D721Med (cell line): ENCODE measurements at regions not wholly inside any gene's neighbourhood (a gene's known extent, or its start where the extent isn't known, plus 50 kb on each side); places are given as distances from the start of the nearest gene placed in this dataset.

Source experiments
- DNase-seq: peaks from one replicate; pipeline ENCODE4 v3.0.0; 2011; ENCODE audit warnings: low spot score; ENCODE audit not compliant: insufficient read length
- FAIRE-seq: peaks from 2 replicates; lab custom pipeline; 2011; peaks lifted over from hg19 to GRCh38; lab: Jason Lieb, UNC
- TF ChIP-seq, protein P1 (sequence below): IDR thresholded peaks from 2 replicates; pipeline ENCODE4 v1.5.1; 2012; ENCODE audit warnings: mild to moderate bottlenecking, control low read depth; ENCODE audit not compliant: insufficient read depth; ENCODE audit errors: missing control alignments

DNA sequence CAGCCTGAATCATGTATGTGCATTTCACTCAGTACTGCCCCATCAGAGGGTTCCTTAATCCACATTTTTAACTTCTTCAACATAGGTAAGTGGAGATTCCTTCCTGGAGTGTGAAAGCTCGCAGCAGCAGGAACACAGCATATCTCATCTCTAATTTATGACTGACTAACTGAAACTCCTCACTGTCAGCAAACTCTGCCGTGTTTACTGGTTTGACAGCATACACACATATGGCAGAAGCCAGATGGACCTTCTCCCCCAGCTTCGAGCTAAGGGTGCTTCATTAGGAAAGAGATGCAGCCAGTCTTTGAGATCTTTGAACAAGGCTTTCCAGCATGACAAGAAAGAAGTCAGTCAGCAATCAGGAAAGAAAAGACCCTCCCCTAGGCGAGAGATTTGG is 200.3 kb upstream of the ACVR2A start:
- no peak for DNase-seq
- TF ChIP-seq, protein P1, sequence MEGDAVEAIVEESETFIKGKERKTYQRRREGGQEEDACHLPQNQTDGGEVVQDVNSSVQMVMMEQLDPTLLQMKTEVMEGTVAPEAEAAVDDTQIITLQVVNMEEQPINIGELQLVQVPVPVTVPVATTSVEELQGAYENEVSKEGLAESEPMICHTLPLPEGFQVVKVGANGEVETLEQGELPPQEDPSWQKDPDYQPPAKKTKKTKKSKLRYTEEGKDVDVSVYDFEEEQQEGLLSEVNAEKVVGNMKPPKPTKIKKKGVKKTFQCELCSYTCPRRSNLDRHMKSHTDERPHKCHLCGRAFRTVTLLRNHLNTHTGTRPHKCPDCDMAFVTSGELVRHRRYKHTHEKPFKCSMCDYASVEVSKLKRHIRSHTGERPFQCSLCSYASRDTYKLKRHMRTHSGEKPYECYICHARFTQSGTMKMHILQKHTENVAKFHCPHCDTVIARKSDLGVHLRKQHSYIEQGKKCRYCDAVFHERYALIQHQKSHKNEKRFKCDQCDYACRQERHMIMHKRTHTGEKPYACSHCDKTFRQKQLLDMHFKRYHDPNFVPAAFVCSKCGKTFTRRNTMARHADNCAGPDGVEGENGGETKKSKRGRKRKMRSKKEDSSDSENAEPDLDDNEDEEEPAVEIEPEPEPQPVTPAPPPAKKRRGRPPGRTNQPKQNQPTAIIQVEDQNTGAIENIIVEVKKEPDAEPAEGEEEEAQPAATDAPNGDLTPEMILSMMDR = no peak
- peak; percentile 84 for FAIRE-seq

DNA sequence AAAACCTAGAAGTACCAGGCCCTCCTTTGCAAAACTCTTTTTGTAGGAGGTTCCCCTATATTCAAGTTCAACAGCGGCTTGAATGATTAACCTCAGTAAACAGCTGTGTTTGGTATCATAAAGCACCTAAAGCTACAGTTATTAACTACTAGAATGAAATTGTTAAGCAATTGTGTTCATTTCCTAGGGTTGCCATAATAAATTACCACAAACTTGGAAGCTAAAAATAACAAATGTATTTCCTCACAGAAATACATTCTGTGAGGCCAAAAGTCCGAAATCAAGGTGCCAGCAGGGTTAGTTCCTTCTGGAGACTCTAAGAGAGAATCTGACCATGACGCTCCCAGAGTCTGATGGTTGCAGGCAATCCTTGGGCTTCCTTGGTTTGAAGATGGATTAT is 202.1 kb upstream of the ACVR2A start:
- TF ChIP-seq, protein P1 = no peak
- no peak for DNase-seq
- no peak for FAIRE-seq

DNA sequence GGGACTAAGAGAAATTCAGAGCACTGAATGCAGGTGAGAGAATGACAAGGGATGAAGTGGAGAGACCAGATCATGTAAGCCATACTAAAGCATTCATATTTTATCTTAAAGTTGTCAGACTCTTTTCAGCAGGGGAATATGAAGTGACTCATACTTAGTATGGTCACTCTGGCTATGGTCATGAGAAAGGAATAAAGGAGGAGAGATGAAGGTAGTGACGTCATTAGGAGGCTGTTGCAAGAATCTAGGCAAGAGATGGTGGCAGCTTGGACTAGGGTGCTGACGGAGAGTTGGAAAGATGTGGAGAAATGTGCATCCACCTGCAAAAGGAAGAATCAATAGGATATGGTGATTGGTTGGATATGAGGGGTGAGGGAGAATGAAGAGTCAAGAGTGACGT is 203.2 kb upstream of the ACVR2A start:
- no peak for FAIRE-seq
- TF ChIP-seq, protein P1 = no peak
- no peak for DNase-seq

DNA sequence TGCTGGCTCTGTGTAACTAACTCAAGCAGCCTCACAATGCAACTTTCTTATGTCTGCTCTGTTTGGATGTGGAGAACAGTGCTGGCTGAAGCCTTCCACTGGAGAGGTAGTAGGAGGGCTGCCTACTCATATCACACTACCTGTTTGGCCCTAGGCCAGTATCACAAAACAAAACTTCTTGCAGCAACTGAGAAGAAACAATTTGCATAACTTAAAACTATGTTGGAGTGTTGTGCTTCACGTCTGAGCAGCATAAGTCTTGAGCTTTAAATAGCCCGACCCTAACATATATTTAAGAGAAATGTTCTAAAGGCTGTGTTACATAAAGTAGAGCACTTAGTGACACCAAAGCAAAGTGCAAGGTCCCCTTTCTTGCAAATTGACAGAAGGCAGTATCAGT is 204.9 kb upstream of the ACVR2A start:
- no peak for FAIRE-seq
- TF ChIP-seq, protein P1 = no peak
- no peak for DNase-seq

DNA sequence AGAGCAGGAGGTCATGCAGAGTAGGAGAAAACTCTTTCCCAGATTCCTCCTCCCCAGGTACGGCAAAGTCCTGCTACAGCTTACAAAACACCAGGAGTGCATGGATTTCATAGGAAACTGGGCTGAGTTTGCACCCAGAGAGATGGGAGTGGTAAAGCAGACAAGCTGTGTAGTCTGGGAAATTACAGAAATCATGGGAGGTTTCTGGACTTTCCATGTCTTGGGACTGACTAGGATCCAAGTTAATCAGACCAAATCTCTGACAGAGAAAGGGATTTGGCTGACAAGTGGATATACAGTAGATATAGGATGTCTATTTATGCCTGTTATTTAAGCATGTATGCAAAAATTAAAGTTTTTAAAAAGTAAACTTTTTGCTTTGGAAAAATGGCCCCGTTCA is 205.4 kb upstream of the ACVR2A start:
- no peak for DNase-seq
- no peak for FAIRE-seq
- TF ChIP-seq, protein P1 = no peak

DNA sequence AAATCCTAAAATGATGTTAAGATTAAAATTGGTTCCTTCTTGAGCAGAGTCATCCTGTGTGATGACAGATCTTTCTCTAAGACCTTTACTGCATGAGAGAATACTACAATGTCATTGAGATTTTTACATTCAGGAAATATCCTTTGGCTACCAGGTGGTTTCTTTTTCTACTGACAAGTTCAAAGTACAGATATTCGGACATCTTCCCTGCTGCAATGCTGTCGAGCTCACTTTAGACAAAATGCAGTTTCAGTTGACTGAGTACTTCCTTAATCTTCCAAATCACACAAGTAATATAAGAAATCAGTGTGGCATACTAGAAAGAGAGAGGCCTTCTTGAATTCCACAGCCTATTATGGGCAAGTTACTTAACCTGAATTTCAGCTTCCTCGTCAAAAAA is 207.9 kb upstream of the ACVR2A start:
- no peak for DNase-seq
- TF ChIP-seq, protein P1 = no peak
- no peak for FAIRE-seq

DNA sequence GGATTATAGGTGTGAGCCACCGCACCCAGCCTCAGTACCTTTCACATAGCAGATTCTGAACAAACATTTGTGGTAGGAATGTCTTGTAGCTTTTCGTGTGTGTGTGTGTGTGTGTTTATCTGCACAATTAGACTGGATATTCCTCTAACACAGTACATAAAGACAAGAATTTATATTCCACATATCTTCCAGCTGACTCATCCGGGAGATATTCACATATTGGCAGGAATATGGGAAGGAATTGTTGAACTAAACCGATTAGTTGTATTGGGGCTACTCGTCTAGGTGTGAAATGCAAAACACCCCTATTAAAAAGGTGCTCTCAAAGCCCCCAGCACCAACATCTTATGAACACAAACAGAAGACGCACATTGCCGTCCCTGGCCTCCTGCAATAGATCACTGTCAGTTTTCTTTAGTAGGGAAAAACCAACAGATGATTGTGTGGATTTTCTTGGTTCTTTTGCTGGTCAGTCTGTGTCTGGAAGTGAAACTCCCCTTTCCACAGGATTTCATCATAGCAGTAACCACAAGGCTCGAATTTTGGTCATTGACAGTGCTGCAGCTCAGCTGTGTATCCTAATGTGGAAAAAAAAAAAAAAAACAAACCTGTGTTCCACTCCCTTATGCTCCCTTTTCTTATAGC is 208.5 kb upstream of the ACVR2A start:
- TF ChIP-seq, protein P1 = no peak
- DNase-seq = no peak
- no peak for FAIRE-seq
